Stimulated activated CD8-positive, alpha-beta memory T cell treated with anti-CD3 and anti-CD28 coated beads, Interleukin-2, amount 100 ng/mL, for 48 hours (primary cell): ENCODE measurements at regions not wholly inside any gene's neighbourhood (a gene's known extent, or its start where the extent isn't known, plus 50 kb on each side); places are given as distances from the start of the nearest gene placed in this dataset.
"Not testable (repeated sequence)": the region's sequence is repeated elsewhere in the genome, so short reads cannot be mapped to it uniquely, and the experiment has no call there.

Experiments used
- DNase-seq, 2 donors: peaks; one replicate each; pipeline ENCODE4 v3.0.0-alpha.2; 2020; ENCODE audit warnings: low read depth in 2 of 2

- no peak for DNase-seq
Observed at GRCh38 chr3:197430934-197431333, 124.8 kb downstream of the BDH1 start.

GRCh38 chr3:197430502-197430901 is 125.3 kb downstream of the BDH1 start:
- DNase-seq = no peak

DNA sequence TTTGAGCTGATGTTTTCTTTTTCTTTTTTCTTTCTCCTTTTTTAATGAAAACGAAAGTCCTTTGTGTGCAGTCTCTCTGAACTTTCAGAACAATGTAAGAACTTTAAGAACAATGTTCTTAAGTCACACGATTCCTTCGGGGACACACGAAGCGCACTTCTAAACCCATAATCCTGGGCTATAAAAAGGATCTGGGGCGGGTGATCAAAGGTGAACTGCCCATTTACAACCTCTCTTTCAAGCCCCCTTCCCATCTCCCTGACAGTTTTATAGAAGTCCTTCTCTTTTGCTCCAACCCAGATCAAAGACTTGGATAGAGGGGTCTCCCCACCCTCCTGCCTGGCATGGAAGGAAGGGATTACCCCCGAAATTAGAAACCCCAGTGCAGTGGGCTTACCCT is 126.8 kb downstream of the BDH1 start:
- DNase-seq = no peak

DNA sequence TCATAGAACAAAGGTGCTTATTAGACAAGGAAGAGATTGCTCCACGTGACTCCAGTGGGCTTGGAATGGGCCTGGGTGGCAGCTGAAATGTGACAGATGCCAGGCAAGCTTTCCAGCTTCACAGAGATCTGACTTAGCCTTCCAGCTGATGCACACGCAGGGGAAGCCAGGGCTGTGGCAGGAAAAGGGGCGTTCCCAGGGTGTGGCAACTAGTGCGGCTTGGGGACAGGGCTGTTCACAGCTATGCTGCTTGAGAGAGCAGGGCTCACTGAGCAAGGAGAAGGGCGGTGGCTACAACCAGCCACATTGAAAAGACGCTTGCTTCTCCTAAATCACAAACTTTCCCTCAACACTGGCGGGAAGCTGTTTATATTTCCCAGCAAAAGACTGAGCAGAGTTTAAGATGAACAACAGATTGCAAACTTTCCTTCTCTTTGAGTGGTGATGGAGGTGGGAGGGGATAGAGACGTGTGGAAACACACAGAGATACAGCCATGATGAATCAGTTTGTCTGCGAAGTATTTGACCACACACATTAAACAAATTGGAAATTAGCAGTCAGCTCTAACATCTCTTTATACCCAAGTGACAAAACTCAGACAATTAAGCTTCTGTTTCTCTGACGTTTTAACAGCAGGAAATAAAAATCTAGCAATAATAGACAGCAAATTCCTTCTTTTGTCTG is 127.5 kb downstream of the BDH1 start:
- peak; percentile 59 for DNase-seq

GRCh38 chr3:197427021-197427420 is 128.6 kb upstream of the DLG1 start:
- DNase-seq = no peak

DNA sequence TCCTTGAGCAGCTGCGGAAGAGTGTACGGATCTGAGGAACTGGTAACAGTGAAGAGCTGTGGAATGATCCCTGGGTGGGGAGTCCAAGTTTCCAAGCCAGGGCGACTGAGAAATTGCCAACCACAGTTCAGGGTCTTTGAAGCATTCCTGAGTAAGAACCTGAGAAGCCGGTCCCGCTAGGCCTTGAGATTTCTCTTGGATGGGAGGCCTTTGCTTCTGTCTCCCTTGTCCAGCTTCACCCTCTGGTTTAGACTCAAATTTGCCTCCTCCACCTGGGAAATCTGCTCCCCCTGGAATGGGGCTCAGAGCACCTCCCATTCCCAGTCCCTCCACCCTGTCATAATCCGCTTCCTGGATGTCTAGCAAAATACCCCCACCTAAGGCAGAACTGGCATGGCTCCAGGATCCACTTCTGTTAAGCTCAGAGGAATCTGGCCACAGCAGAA is 127.7 kb upstream of the DLG1 start:
- DNase-seq = no peak

GRCh38 chr3:197425485-197426120 is 127.2 kb upstream of the DLG1 start:
- no peak for DNase-seq

DNA sequence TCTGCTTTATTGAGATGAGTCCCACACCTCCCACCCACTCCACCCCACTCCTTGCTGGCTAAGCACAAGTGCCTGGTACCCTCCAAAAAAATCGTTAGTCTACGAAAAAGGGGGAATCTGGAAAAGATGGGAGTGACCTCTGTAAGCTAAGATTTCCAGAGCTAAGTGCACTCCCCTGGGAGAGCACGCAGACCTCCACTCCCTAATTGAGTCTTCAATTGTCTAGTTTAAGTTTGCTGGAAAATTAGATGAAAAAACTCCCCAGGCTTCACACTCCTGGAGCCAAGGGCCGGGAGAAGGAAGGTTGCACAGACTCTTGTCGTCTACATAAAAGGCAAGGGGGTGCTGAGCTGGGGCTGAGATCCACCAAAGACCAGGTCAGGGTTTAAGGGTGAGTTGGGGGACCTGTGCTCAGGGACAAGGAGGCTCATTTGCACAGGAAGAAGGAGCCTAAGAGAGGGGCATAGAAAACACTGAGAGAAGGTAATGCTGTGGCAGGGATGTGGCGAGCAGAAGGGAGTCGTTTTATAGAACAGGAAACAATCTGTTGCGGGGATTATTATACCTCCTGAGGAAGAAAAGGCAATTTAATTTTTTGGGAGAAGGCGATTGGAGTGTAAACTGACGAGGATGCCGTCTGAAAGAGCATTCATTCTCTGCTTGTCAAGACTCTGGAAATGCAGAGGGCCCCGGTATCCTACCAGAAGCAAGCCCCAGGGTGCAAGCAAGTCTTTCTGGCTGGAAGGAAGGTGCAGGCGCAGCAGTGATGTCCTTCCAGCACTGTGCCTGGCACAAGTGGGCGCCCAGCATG is 126.5 kb upstream of the DLG1 start:
- DNase-seq = no peak

GRCh38 chr3:197424266-197424665 is 125.9 kb upstream of the DLG1 start:
- DNase-seq = no peak

- DNase-seq = no peak
Observed at GRCh38 chr3:197423376-197423775, 125.0 kb upstream of the DLG1 start.

GRCh38 chr3:197422506-197422905 is 124.1 kb upstream of the DLG1 start:
- no peak for DNase-seq

DNA sequence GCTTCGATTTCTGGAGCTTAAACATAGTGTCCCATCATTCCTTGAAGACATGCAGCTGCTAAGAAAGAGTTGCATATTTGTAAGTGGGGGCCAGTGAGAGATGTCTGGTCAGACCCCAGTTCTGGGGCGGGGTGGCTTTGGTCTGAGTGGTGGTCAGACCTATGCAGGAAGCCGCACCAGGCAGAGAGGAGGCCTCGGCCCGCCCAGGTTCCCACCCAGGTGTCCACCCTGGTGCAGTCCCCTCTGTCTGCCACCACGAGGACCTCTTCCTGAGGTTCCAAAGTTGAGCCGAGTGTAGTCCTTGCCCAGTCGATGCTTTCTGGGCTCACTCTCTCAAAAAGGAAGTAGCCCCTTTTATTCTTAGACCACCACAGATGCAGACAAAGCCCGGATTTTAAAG is 122.6 kb upstream of the DLG1 start:
- no peak for DNase-seq

- DNase-seq = no peak
Observed at GRCh38 chr3:197420566-197420965, 122.2 kb upstream of the DLG1 start.

DNA sequence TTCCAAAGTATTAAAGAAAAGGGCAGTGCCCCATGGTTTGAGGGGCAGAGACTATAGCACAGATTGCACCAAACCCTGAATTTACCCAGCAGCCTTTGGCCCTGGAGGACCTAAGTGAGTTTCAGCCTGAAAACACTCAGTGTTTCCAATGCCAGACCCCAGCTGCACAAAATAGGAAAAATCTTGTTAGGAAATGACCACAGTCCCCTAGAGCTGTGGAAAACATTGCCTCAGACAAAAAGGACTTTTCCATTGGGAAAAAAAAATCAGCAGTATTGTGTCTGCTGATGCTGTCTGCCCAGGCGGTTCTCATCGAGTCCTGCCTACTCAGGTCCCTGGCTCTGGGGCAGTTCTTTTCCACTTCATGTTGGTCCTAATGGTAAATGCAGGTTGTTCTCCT is 121.7 kb upstream of the DLG1 start:
- DNase-seq = no peak

GRCh38 chr3:197419696-197420095 is 121.3 kb upstream of the DLG1 start:
- no peak for DNase-seq

DNA sequence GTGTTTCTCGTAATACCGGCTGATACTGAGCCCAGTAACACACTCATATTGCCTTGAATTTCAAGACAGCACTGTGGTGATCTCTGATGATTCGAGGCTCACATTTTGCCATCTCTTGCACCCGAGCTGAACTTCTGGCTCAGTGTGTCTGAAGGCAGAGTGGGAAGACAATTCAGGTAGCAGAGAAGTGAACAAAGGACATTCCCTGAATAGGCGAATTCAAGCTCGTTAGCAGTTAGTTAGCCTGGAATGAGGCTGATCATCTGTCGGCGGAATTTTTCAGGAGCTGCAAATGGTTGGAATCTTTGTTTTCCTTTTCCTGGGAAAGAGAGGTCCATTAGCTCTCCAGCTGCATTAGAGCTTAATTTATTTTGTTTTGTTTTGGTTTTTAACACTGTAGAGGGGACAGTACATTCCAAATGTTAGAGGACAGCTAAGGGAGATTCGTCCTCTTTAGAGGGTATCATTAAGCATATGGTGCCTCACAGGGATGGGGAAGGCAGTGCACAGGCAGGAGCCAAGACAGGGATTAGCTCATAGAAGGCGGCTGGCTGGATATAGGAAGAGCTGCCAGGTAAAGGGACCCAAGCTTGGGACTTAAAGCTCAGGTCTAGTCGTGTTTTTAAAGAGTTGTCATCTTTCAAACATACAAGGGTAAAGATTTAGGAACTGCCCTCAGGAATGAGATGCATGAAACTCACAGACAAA is 119.7 kb upstream of the DLG1 start:
- DNase-seq = no peak

DNA sequence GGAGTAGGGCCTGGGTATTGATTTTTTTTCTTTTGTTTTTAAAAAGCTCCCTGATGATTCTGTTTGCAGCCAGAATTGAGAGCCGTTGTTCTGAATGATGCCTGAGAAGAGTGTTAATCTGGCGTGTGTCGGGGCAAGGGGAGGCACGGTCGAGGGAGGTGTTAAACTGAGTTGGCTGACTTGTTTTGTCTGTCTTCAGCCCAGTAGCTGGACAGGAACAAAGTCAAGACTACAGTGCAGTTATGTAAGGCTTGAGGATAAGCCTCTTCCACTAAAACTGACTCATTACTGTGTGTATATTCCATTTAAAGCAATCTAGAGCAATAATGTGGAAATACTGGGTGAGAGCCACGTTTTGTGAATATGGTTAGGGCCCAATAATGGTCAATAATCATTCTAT is 119.0 kb upstream of the DLG1 start:
- DNase-seq = no peak

DNA sequence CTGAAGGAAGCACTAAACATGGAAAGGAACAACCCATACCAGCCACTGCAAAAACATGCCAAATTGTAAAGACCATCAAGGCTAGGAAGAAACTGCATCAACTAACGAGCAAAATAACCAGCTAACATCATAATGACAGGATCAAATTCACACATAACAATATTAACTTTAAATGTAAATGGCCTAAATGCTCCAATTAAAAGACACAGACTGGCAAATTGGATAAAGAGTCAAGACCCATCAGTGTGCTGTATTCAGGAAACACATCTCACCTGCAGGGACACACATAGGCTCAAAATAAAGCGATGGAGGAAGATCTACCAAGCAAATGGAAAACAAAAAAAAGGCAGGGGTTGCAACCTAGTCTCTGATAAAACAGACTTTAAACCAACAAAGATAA is 113.5 kb upstream of the DLG1 start:
- not testable (repeated sequence) for DNase-seq

- not testable (repeated sequence) for DNase-seq
Observed at GRCh38 chr3:197410170-197410569, 111.8 kb upstream of the DLG1 start.

GRCh38 chr3:197408177-197408957 is 110.0 kb upstream of the DLG1 start:
- no peak for DNase-seq

DNA sequence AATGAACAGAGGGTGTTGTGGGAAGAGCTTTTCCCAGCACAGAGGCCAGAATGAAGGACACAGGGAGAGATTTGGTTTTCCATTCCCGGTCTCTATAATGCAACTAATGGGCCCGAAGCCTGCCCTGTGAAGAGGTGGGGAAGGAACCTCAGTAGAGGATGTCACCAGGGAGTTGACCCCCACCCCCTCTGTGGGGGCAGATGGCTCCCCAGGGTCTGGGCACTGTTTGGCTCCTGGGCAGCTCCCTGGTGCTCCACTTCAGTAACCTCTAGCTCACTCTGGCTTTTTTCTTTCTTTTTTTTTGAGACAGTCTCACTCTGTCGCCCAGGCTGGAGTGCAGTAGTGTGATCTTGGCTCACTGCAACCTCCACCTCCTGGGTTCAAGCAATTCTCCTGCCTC is 109.1 kb upstream of the DLG1 start:
- DNase-seq = no peak
